Keratinocyte (primary cell): ENCODE measurements at regions not wholly inside any gene's neighbourhood (a gene's known extent, or its start where the extent isn't known, plus 50 kb on each side); places are given as distances from the start of the nearest gene placed in this dataset.

ENCODE experiments used
- EZH2 ChIP-seq: IDR thresholded peaks from one replicate; pipeline ENCODE4 v1.6.1; 2012; ENCODE audit warnings: inconsistent platforms, mild to moderate bottlenecking, low read length, moderate library complexity
- TF ChIP-seq, protein P1 (sequence below), 3 experiments: IDR thresholded peaks in 1 of 3; conservative IDR thresholded peaks in 1 of 3; optimal IDR thresholded peaks in 1 of 3; 2 replicates in 2 of 3; 3 replicates in 1 of 3; pipeline versions ENCODE3 to v1.5.1; 2011; ENCODE audit warnings: low read length in 3 of 3, mild to moderate bottlenecking in 3 of 3, moderate library complexity in 2 of 3, control low read depth in 1 of 3, inconsistent platforms in 1 of 3; ENCODE audit not compliant: insufficient read depth in 2 of 3; ENCODE audit errors: extremely low read depth in 1 of 3

DNA sequence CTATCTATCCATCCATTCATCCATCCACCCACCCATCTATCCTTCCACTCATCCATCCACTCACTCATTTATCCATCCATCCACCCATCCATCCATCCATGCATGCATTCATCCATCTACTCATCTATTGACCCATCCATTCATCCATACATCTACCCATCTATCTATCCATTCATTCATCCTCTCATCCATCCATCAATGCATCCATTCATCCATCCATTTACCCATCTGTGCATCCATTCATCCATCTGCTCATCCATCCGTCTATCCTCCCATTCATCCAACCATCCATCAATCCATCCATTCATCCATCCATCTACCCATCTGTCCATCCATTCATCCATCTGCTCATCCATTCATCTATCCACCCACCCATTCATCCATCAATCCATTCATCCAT, 224.5 kb upstream of the MAF start:
- TF ChIP-seq, protein P1, sequence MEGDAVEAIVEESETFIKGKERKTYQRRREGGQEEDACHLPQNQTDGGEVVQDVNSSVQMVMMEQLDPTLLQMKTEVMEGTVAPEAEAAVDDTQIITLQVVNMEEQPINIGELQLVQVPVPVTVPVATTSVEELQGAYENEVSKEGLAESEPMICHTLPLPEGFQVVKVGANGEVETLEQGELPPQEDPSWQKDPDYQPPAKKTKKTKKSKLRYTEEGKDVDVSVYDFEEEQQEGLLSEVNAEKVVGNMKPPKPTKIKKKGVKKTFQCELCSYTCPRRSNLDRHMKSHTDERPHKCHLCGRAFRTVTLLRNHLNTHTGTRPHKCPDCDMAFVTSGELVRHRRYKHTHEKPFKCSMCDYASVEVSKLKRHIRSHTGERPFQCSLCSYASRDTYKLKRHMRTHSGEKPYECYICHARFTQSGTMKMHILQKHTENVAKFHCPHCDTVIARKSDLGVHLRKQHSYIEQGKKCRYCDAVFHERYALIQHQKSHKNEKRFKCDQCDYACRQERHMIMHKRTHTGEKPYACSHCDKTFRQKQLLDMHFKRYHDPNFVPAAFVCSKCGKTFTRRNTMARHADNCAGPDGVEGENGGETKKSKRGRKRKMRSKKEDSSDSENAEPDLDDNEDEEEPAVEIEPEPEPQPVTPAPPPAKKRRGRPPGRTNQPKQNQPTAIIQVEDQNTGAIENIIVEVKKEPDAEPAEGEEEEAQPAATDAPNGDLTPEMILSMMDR (optimal IDR thresholded peaks at IDR 0.05 in 1 of 3, IDR thresholded peaks at IDR 0.05 in 1 of 3, conservative IDR thresholded peaks at IDR 0.05 in 1 of 3; ENCODE audit: extremely low read depth in 1 of 3, insufficient read depth in 2 of 3, low read length in 3 of 3): no peak
- TF ChIP-seq EZH2: no peak
